BLaER1 treated with 17β-estradiol and CSF1 and Interleukin-3, amounts not matched to agents 10 nM and 100 nM (cell line): ENCODE measurements at regions not wholly inside any gene's neighbourhood (a gene's known extent, or its start where the extent isn't known, plus 50 kb on each side); places are given as distances from the start of the nearest gene placed in this dataset.

ENCODE experiments used
- H3K27ac ChIP-seq, 11 experiments: shearing (Covaris generic); formaldehyde crosslinking; 2 replicates each; pipeline ENCODE4 v1.8.1; 2022
- H3K27me3 ChIP-seq, 11 experiments: shearing (Covaris generic); formaldehyde crosslinking; 2 replicates each; pipeline ENCODE4 v1.8.1; 2022
- H3K36me3 ChIP-seq, 11 experiments: shearing (Covaris generic); formaldehyde crosslinking; 2 replicates each; pipeline ENCODE4 v1.8.1; 2022
- H3K4me1 ChIP-seq, 10 experiments: shearing (Covaris generic); formaldehyde crosslinking; 2 replicates each; pipeline ENCODE4 v1.8.1; 2022
- H3K4me2 ChIP-seq, 11 experiments: shearing (Covaris generic); formaldehyde crosslinking; 2 replicates each; pipeline ENCODE4 v1.8.1; 2022
- H3K4me3 ChIP-seq, 10 experiments: shearing (Covaris generic); formaldehyde crosslinking; 2 replicates each; pipeline ENCODE4 v1.8.1; 2022
- H3K9ac ChIP-seq, 11 experiments: shearing (Covaris generic); formaldehyde crosslinking; 2 replicates each; pipeline ENCODE4 v1.8.1; 2022
- H3K9me3 ChIP-seq, 11 experiments: shearing (Covaris generic); formaldehyde crosslinking; replicated peaks in 1 of 11; 2 replicates each; pipeline ENCODE4 v1.8.1; 2022
- H4K20me1 ChIP-seq, 11 experiments: shearing (Covaris generic); formaldehyde crosslinking; 2 replicates each; pipeline ENCODE4 v1.8.1; 2022
- Cebpa-rat ChIP-seq, 11 experiments: shearing (Covaris generic); IDR thresholded peaks; 2 replicates each; pipeline ENCODE4 v1.8.1; 2022

DNA sequence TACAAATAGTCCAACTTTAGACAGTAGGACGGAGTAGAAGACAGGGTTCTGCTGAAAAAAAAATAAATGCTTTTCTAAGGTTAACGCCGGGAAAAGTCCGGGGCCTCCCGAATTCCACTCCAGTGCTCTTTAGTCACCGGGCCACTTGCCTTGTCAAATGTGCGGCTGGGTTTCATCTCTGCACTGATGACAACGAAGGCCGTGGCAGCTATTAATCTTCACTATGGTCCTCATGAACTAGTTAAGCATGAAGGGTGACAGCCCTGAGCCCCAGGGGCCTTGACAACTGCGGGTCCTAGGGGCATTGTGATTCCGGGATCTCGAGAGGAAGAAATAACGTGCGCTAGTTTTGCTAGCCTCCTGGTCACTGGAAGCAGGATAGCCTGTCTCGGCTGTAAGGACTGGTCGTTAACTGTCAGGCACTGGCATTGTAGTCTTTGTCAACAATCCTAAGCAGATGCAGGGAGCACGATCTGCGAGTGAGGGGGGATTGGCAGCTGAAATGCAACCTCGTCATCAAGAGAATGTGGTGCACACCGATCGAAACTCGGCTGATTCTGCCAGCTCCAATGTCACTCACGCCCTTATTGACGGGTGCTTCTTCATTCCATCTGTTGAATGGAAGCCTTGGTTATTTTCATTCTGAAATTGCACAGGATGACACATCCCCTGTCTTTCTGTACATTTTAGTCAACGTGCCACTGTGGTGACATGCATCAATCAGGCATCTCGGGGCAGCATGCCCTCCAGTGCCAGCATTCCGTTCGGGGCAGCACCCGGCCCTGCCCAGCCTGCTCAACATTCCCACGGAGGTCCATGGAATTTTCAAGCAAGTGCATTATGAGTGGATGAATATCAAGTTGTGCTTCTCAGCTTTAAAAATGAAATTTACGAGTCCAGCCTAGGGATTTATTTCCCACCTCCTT, 51.6 kb upstream of the MGMT start:
- Histone ChIP-seq H3K4me3 (no peak overlapping the region), H3K4me1 (peaks cover 4 to 29% (median 17%) of the 10 kb centered on the region in 10 experiments; a peak in 15 of 20 replicates), H3K36me3 (no peaks in the 10 kb centered on the region), H3K27me3 (no peaks in the 10 kb centered on the region), H3K4me2 (peak overlapping the region in 6 of 11 experiments; percentile 4 to 53 (median 47); a peak in 9 of 22 replicates), H3K27ac (no peak overlapping the region), H4K20me1 (no peaks in the 10 kb centered on the region), H3K9me3 (no peaks in the 10 kb centered on the region), H3K9ac (no peak overlapping the region)
- no peak for TF ChIP-seq Cebpa-rat (IDR thresholded peaks at IDR 0.05)

DNA sequence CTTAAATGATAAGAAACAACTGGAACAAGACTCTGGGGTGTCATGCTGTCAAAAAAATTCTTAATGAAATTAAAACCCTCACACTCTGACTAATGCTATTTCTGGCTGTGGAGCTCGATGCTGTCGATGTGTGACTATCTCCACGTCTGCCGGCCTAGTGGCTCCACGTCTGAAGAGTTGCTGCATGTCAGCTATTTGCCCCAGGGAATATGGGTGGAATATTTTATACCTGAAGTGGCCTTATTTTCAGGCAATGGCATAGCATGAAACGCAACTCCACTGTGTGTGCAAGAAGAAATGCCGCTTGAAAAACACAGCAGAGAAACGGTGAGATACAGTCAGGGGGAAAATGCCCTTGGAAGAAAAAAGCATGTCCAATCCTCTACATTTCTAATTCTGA, 50.9 kb upstream of the MGMT start:
- no peaks in the 10 kb centered on the region for H3K36me3 ChIP-seq
- no peak overlapping the region for H3K9ac ChIP-seq
- peaks cover 4 to 29% (median 17%) of the 10 kb centered on the region in 10 experiments; a peak in 15 of 20 replicates for H3K4me1 ChIP-seq
- TF ChIP-seq Cebpa-rat (IDR thresholded peaks at IDR 0.05): no peak
- no peaks in the 10 kb centered on the region for H3K27me3 ChIP-seq
- H3K4me2 ChIP-seq: peak overlapping the region in 6 of 11 experiments; percentile 4 to 53 (median 47); a peak in 9 of 22 replicates
- no peaks in the 10 kb centered on the region for H3K9me3 ChIP-seq
- H3K27ac ChIP-seq: no peak overlapping the region
- no peaks in the 10 kb centered on the region for H4K20me1 ChIP-seq
- H3K4me3 ChIP-seq: no peak overlapping the region

DNA sequence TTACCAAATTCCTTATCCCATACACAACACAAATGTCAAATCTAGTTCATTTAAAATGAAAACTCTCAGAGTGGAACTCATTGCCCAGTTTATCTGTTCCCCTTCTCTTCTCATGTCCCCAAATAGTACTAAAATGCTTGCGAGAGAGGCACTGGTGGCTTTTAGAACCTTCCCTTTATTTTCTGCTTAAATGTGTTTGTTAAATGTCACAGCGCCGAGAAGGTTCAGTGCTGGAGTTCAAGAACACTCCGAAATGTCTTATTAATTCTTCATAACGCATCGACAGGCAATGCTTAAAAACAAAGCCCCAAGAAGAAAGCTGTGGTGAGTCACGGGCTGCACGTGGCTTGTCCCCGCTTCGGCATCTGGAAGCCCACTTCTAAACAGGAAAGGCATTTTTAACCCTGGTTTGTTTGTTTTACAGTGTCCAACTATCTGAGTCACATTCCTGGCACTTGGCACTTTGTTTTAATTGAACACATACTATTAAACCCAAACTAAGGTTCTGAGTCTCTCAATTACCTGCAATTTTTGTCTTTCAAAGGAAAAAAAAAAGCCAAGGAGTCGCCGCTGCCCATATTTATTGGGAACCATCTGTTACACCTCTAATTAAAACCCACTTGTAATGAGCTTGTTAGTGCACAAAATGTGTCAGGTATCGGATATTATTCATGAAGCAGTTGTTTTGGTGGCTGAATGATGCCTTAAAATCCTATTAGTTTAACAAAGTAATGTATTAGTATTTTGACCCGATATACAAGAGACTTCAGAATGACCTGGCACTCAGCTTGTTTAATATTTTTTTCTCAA, 49.9 kb upstream of the MGMT start:
- Histone ChIP-seq H3K27ac (no peak overlapping the region), H3K27me3 (no peaks in the 10 kb centered on the region), H3K4me3 (no peak overlapping the region), H3K9me3 (no peaks in the 10 kb centered on the region), H3K9ac (no peak overlapping the region), H4K20me1 (no peaks in the 10 kb centered on the region), H3K36me3 (no peaks in the 10 kb centered on the region), H3K4me2 (peak overlapping the region in 10 of 11 experiments; percentile 25 to 56 (median 40); a peak in 18 of 22 replicates), H3K4me1 (peaks cover 4 to 29% (median 17%) of the 10 kb centered on the region in 10 experiments; a peak in 15 of 20 replicates)
- TF ChIP-seq Cebpa-rat (IDR thresholded peaks at IDR 0.05): no peak
